ENCODE measurements at regions not wholly inside any gene's neighbourhood (a gene's known extent, or its start where the extent isn't known, plus 50 kb on each side); places are given as distances from the start of the nearest gene placed in this dataset.

GRCh38 chr6:126848119-126848518 is 270.4 kb upstream of the RSPO3 start:
- no peak for TF ChIP-seq CTCF (IDR thresholded peaks at IDR 0.05; ENCODE audit: insufficient read depth, low read length, missing control alignments)
- POLR2A ChIA-PET = no interaction called here
- DNase-seq (ENCODE audit: low read depth, low spot score) = no peak
- CTCF ChIA-PET = no interaction called here
- H3K4me3 ChIP-seq (ENCODE audit: low read depth, low read length) = no peak overlapping the region

GRCh38 chr6:126867641-126868040 is 250.8 kb upstream of the RSPO3 start:
- no peak for DNase-seq (ENCODE audit: low read depth, low spot score)
- no peak overlapping the region for H3K4me3 ChIP-seq (ENCODE audit: low read depth, low read length)
- no peak for TF ChIP-seq CTCF (IDR thresholded peaks at IDR 0.05; ENCODE audit: insufficient read depth, low read length, missing control alignments)
- POLR2A ChIA-PET = no interaction called here
- CTCF ChIA-PET = no interaction called here

DNA sequence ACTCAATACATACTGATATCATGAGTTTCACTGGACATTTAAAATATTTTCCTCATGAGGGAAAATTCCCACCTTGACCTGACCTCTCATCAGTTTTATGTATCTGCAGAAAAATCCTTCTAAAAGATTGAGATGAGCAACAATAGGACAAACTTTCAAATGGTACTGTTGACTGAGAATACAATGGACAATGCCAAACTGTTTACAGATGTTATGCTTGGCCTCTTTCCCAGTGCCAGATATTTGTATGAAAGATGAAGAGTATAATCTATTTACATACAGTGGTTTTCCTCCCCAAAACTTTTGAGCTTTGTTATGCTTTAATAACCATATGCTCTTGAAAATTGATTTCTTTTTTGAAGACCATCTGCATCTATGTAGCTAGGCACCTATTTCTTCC is 245.1 kb upstream of the RSPO3 start:
- H3K4me3 ChIP-seq (ENCODE audit: low read depth, low read length) = no peak overlapping the region
- CTCF ChIA-PET = no interaction called here
- no peak for TF ChIP-seq CTCF (IDR thresholded peaks at IDR 0.05; ENCODE audit: insufficient read depth, low read length, missing control alignments)
- DNase-seq (ENCODE audit: low read depth, low spot score) = no peak
- POLR2A ChIA-PET = no interaction called here

DNA sequence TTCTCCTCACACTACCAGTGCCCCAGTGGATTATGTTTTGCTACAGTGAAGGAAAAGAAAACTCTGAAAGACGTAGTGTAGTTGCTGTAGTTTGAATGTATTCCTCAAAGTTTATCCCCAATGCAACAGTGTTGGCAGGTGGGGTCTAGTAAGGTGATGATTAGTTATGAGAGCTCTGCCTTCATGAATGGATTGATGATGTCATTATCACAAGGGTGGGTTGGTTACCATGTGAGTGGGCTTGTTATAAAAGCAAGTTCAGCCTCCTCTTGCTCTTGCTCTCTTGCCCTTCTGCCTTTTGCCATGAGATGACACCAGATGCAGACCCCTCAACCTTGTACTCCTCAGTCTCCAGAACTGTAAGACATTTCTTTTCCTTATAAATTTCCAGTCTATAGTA is 244.7 kb upstream of the RSPO3 start:
- no peak overlapping the region for H3K4me3 ChIP-seq (ENCODE audit: low read depth, low read length)
- TF ChIP-seq CTCF (IDR thresholded peaks at IDR 0.05; ENCODE audit: insufficient read depth, low read length, missing control alignments) = no peak
- CTCF ChIA-PET = no interaction called here
- no peak for DNase-seq (ENCODE audit: low read depth, low spot score)
- POLR2A ChIA-PET = no interaction called here

GRCh38 chr6:126876446-126876845 is 242.0 kb upstream of the RSPO3 start:
- POLR2A ChIA-PET = no interaction called here
- no peak overlapping the region for H3K4me3 ChIP-seq (ENCODE audit: low read depth, low read length)
- TF ChIP-seq CTCF (IDR thresholded peaks at IDR 0.05; ENCODE audit: insufficient read depth, low read length, missing control alignments) = no peak
- CTCF ChIA-PET = no interaction called here
- DNase-seq (ENCODE audit: low read depth, low spot score) = no peak

- no peak overlapping the region for H3K4me3 ChIP-seq (ENCODE audit: low read depth, low read length)
- no peak for DNase-seq (ENCODE audit: low read depth, low spot score)
- POLR2A ChIA-PET = no interaction called here
- TF ChIP-seq CTCF (IDR thresholded peaks at IDR 0.05; ENCODE audit: insufficient read depth, low read length, missing control alignments) = no peak
- CTCF ChIA-PET = no interaction called here
These were observed 237.5 kb upstream of the RSPO3 start for GRCh38 chr6:126880964-126881363.
